GM19238 (cell line): ENCODE measurements at regions not wholly inside any gene's neighbourhood (a gene's known extent, or its start where the extent isn't known, plus 50 kb on each side); places are given as distances from the start of the nearest gene placed in this dataset.
"Not testable (repeated sequence)": the region's sequence is repeated elsewhere in the genome, so short reads cannot be mapped to it uniquely, and the experiment has no call there.

Experiments
- DNase-seq: peaks from one replicate; pipeline ENCODE4 v3.0.0; 2011; ENCODE audit warnings: low spot score; ENCODE audit not compliant: insufficient read length

- DNase-seq = no peak
These were observed 323.9 kb downstream of the GADD45G start for GRCh38 chr9:89928521-89929275.

DNA sequence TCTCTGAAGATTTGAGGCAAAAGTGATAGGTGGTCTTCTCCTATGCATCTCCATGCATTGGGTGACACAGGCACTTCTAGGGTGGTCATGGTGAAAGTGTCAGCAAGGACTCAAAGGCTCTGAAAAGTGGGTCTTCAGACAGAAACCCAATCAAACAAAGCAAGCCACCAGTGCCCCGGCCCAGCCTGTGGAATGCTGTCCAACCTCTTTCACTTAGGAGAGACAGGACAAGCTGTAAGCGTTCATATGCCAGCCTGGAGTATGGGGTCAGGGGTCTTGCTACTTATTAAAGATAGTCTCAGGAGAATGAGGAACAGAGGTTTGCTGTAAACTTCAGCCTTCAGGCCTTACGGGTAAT is 324.5 kb downstream of the GADD45G start:
- no peak for DNase-seq

DNA sequence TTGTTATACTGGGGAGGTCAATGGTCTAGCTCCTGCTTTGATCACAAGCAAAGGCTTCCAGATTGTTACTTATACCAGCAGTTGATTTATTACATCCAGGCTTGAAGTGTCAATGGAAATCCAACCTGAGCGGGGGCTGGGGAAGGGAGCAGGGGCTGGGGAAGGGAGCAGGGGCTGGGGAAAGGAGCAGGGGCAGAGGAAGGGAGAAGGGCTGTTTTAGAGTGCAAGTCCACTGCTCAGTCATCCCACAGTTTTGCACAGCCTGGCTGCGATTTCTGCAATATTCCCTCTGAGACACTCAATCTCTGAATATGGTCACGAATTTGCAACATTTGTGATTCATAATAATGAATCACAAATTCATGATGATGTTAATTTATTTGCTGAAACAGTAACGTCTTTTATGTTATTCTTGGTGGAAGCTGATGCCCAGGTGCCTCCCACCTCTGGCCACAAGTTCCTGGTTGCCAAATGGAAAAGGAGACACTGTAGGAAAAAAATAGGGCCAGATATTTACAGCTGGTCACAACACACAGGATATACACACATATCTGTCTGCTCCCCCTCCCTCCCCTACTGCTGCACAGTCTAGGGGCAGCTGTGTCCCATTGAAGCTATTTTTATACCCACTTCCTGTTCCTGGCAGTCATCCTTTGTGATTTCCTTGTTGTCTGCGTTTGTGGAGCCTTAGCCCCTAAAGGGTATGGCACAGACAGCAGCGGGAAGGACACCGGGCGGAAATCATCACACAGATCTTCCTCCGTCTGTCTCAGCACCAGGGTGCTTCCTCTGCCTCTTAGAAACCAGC is 325.1 kb downstream of the GADD45G start:
- no peak for DNase-seq

- no peak for DNase-seq
These were observed 328.8 kb downstream of the GADD45G start for GRCh38 chr9:89933578-89933977.

- DNase-seq = no peak
These were observed 330.3 kb downstream of the GADD45G start for GRCh38 chr9:89935115-89935514.

GRCh38 chr9:89935801-89936200 is 331.0 kb downstream of the GADD45G start:
- DNase-seq = no peak

GRCh38 chr9:89937051-89937450 is 332.2 kb downstream of the GADD45G start:
- DNase-seq = no peak

- no peak for DNase-seq
These were observed 334.4 kb downstream of the GADD45G start for GRCh38 chr9:89939181-89939580.

DNA sequence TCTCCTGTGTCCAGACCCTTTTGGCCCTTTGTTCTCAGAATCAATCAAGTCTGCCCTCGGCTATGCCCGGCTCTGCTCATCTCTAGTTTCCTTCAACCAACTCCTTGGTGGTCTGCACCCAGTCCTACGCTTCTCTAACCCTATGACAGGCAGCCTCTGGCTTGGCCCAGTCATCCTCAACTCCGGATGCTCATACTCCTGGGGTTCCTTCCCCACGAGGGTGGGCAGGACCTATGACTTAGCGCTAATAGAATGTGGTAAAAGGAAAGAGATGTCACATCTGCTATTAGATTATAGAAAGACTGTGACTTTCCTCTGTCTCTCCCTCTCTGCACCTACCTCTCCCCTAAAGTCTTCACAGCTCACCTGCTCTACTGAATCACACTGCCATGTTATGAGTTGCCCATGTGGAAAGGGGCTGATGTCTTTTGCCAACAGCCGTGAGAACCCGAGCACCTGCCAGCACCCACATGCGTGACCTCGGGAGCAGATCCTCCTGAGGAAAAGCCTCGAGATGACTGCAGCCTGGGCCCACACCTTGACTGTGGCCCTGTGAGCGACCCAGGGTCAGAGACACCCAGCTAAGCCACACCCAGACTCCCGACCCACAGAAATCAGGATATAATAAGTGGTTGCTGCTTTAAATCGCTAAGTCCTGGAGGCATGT is 334.9 kb downstream of the GADD45G start:
- no peak for DNase-seq

- DNase-seq = no peak
These were observed 335.8 kb downstream of the GADD45G start for GRCh38 chr9:89940625-89941024.

DNA sequence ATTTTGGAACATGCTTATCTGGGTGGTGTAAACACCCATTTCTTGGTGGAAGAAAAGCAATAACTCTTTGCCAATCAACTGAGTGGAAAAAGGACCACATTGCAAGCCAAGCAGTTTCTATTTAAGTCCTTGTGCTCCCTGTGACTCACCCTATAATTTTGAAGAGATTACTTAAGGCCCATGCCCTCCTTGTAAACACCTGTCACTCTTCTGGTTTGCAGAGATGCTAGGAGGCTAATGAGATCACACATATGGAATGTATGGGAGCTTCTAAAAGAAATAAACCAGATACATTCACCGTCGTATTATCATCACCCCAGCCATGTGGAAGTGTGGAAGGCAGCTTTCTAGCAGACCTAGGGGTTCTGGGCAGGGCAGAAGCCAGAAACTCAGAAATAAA is 337.1 kb downstream of the GADD45G start:
- no peak for DNase-seq

GRCh38 chr9:89942643-89943042 is 337.8 kb downstream of the GADD45G start:
- DNase-seq = no peak

DNA sequence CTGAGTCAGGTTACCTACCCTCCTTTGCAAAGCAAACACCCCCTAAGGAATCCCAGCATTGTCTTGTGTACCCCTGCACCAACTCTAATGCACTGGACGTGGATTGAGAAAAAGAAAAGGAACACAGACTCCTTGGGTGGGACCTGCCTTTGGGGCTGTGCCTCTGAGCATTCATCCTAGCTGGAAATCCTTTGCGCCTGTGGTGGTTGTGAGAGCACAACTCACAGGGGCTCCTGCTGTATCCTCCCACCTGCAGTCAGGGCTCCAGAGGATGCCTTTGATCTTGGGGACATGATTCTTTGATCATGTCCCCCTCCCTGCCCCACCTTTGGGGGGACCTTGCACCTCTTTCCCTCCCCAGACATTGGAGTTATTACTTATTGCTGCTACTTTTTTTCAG is 338.5 kb downstream of the GADD45G start:
- no peak for DNase-seq

DNA sequence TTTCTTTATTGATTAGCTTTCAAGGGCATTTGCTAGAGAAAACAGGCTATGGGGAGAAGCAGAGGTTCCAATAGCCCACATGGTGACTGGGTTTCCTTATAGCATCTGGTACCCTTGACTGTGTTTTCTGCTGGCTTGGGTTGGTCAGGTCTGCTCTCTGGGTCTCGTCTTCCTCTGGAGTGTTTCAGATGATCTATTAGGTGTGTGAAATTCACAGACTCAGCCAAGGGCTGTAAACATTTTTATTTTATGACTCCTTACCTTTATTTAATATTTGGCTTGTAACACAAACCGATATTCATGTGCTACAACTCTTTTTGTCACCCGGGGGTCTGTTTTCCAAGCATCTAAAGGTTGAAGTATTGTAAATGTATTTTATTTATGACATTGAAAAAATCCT is 338.9 kb downstream of the GADD45G start:
- no peak for DNase-seq

- DNase-seq = no peak
These were observed 340.3 kb downstream of the GADD45G start for GRCh38 chr9:89945133-89945532.

DNA sequence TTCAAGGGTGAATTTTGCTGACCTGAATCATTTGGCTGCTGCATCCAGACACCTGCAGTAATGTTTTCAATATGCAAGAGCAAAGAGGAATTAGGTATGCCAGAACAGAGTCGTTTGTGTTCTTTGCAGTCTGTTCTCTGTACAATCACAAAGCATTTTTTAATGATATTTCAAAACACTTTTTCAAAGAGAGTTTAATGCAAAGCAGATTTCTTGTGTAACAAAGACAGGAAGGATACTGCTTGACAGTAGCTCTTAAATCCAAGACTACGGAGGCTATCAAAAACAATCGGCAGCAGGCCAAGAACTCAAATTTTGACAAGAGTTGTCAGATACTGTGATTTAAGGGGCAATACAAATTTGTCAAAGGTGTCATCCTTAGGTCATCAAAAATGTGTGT is 341.9 kb downstream of the GADD45G start:
- DNase-seq = no peak

- no peak for DNase-seq
These were observed 344.3 kb downstream of the GADD45G start for GRCh38 chr9:89949111-89949510.

DNA sequence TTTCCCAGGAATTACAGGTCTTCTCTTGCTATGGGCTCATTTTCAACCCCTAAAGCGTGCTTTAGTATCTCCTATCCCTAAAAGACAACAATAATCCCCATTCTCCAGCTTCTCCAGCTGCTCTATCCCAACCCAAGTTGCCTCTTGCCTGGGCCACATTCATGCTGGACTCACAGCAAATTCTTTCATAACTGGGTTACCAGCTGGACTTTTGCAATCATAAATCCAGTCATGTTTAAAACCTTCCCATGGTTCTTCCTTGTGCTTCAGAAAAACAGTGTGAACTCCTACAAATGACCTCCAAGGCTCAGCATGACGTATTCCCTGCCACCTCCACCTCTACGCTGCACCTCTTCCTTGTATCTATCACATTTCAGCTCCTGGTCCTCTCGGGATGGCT is 346.9 kb downstream of the GADD45G start:
- DNase-seq = no peak

GRCh38 chr9:89952401-89952800 is 347.6 kb downstream of the GADD45G start:
- no peak for DNase-seq

GRCh38 chr9:89953263-89953662 is 348.5 kb downstream of the GADD45G start:
- not testable (repeated sequence) for DNase-seq

DNA sequence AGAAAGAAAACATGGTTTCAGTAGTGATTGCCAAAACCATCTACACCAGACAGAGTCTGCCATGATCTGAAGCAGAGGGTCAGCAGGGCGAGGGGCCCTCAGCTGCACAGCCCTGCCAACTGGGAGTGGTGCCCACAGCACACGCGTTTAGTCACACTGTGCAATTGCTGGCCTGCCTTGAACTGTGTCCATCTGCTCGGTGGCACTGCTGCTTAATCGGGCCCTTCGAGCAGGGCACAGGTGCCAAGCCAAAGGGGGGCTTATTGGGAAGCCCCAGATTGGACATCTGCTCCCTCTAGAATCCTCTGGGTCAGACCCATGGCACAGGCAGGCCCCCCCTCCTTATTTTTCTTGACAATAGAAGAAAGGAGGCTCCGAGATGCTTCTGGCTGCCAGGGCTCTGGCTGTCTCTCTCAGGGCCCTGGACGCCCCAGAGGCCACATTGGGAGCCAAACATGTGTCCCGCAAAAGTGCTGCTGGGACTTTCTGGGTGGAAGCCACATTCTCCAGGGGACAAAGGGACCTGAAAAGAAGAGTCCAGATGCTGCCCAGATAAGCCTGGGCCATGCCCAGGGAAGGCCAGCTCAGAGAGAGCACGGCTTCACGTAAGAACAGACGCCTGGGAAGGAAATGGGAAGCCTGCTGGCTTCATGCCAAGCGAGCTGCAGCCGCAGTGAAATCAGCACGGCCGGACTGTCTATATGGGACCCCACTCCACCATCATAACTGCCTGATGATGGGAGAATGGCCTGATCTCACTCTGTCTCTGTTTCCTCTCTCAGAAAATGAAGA is 349.2 kb downstream of the GADD45G start:
- DNase-seq = no peak

GRCh38 chr9:89955144-89955543 is 350.3 kb downstream of the GADD45G start:
- no peak for DNase-seq
